ENCODE measurements at regions not wholly inside any gene's neighbourhood (a gene's known extent, or its start where the extent isn't known, plus 50 kb on each side); places are given as distances from the start of the nearest gene placed in this dataset.

- TF ChIP-seq RAD21 (IDR thresholded peaks at IDR 0.05; ENCODE audit: low read length), result no peak
- TF ChIP-seq CTCF (conservative IDR thresholded peaks at IDR 0.05; ENCODE audit: low read depth, low read length), result no peak
- no peak for TF ChIP-seq CEBPB (IDR thresholded peaks at IDR 0.05; ENCODE audit: low read depth, low read length)
- no peak for TF ChIP-seq SMC3 (IDR thresholded peaks at IDR 0.05; ENCODE audit: low read depth, low read length)
- no peak for TF ChIP-seq ELK1 (IDR thresholded peaks at IDR 0.05; ENCODE audit: borderline replicate concordance, low read depth, low read length)
- no peak for TF ChIP-seq BHLHE40 (IDR thresholded peaks at IDR 0.05; ENCODE audit: low read depth, low read length)
- no peak; the same call in none of the 2 replicates for TF ChIP-seq POLR2A (IDR thresholded peaks at IDR 0.05; ENCODE audit: low read depth, low read length)
- no peak for TF ChIP-seq USF2 (IDR thresholded peaks at IDR 0.05; ENCODE audit: low read depth, low read length)
- TF ChIP-seq CHD1 (IDR thresholded peaks at IDR 0.05; ENCODE audit: low read depth, low read length), result no peak
- TF ChIP-seq FOS (IDR thresholded peaks at IDR 0.05; ENCODE audit: low read depth, low read length), result peak; percentile 56; the same call in 1 of the 2 replicates
- no peak for TF ChIP-seq MXI1 (IDR thresholded peaks at IDR 0.05; ENCODE audit: borderline replicate concordance, low read depth, low read length)
- TF ChIP-seq RCOR1 (IDR thresholded peaks at IDR 0.05; ENCODE audit: insufficient replicate concordance, low read length), result no peak
These were observed 464.5 kb upstream of the RGMB start for GRCh38 chr5:98308960-98309359.
